MM.1S (cell line): ENCODE measurements at regions not wholly inside any gene's neighbourhood (a gene's known extent, or its start where the extent isn't known, plus 50 kb on each side); places are given as distances from the start of the nearest gene placed in this dataset.

Experiments used
- DNase-seq: peaks from one replicate; pipeline ENCODE4 v3.0.0-alpha.2; 2015
- H2AFZ ChIP-seq: fragments of 300-600 bp; sonication (generic); 2 replicates; pipeline ENCODE4 v1.6.0; 2016; ENCODE audit warnings: antibody characterized with exemption, low read length
- H3F3A ChIP-seq: fragments of 300-600 bp; sonication (generic); 2 replicates; pipeline ENCODE4 v1.6.1; 2016; ENCODE audit warnings: mild to moderate bottlenecking, antibody characterized with exemption, low read length, moderate library complexity, mixed read lengths; ENCODE audit not compliant: insufficient read depth
- H3K27ac ChIP-seq: fragments of 300-600 bp; sonication (generic); 2 replicates; pipeline ENCODE4 v1.5.1; 2016; ENCODE audit warnings: mild to moderate bottlenecking, low read length
- H3K27me3 ChIP-seq: fragments of 300-600 bp; sonication (generic); replicated peaks from 2 replicates; pipeline ENCODE4 v1.6.0; 2016; ENCODE audit warnings: low read length; ENCODE audit not compliant: insufficient read depth
- H3K36me3 ChIP-seq: fragments of 300-600 bp; sonication (generic); replicated peaks from 2 replicates; pipeline ENCODE4 v1.6.1; 2016; ENCODE audit warnings: mild to moderate bottlenecking, low read length, mixed read lengths; ENCODE audit not compliant: insufficient read depth
- H3K4me1 ChIP-seq: fragments of 300-600 bp; sonication (generic); 2 replicates; pipeline ENCODE4 v1.6.1; 2016; ENCODE audit warnings: low read length, mixed read lengths
- H3K4me2 ChIP-seq: fragments of 300-600 bp; sonication (generic); 2 replicates; pipeline ENCODE4 v1.6.0; 2016; ENCODE audit warnings: low read depth, low read length
- H3K4me3 ChIP-seq: fragments of 300-600 bp; sonication (generic); 2 replicates; pipeline ENCODE4 v1.5.1; 2016; ENCODE audit warnings: low read length, mixed read lengths
- H3K79me2 ChIP-seq: fragments of 300-600 bp; sonication (generic); 2 replicates; pipeline ENCODE4 v1.6.1; 2016; ENCODE audit warnings: mixed run types, low read length, mixed read lengths
- H3K9ac ChIP-seq: fragments of 300-600 bp; sonication (generic); 2 replicates; pipeline ENCODE4 v1.6.1; 2016; ENCODE audit warnings: low read length, mixed read lengths
- H3K9me2 ChIP-seq: fragments of 300-600 bp; sonication (generic); replicated peaks from 2 replicates; pipeline ENCODE4 v1.6.1; 2016; ENCODE audit warnings: mild to moderate bottlenecking, low read length, mixed read lengths; ENCODE audit not compliant: insufficient read depth
- H3K9me3 ChIP-seq: fragments of 300-600 bp; sonication (generic); replicated peaks from 2 replicates; pipeline ENCODE4 v1.6.1; 2016; ENCODE audit warnings: mild to moderate bottlenecking, low read length, mixed read lengths; ENCODE audit not compliant: insufficient read depth
- H4K20me1 ChIP-seq: fragments of 300-600 bp; sonication (generic); 2 replicates; pipeline ENCODE4 v1.6.1; 2016; ENCODE audit warnings: mild to moderate bottlenecking, low read length, moderate library complexity, mixed read lengths; ENCODE audit not compliant: insufficient read depth
- CTCF ChIP-seq: fragments of 300-600 bp; sonication (generic); IDR thresholded peaks from 2 replicates; pipeline ENCODE4 v1.5.1; 2016; ENCODE audit warnings: antibody characterized with exemption, low read length, mixed read lengths
- EZH2 ChIP-seq: fragments of 300-600 bp; sonication (generic); optimal IDR thresholded peaks from 2 replicates; pipeline ENCODE3; 2017; ENCODE audit warnings: low read depth, mild to moderate bottlenecking, antibody characterized with exemption, low read length, mixed read lengths
- EZH2phosphoT487 ChIP-seq: fragments of 300-600 bp; sonication (generic); IDR thresholded peaks from 2 replicates; pipeline ENCODE4 v1.6.1; 2018; ENCODE audit warnings: antibody characterized with exemption, low read length

- no peak for TF ChIP-seq EZH2phosphoT487
- TF ChIP-seq EZH2 = no peak
- no peaks in the 10 kb centered on the region for H4K20me1 ChIP-seq
- H3K4me2 ChIP-seq = no peak overlapping the region
Observed at GRCh38 chr16:7246578-7246977, 86.1 kb upstream of the RBFOX1 start.

GRCh38 chr16:7239547-7239946 lies 93.1 kb upstream of the RBFOX1 start:
- Histone ChIP-seq H3K4me1 (no peaks in the 10 kb centered on the region), H3K4me2 (no peak overlapping the region), H4K20me1 (no peaks in the 10 kb centered on the region), H3K9me3 (no peaks in the 10 kb centered on the region), H3F3A (no peaks in the 10 kb centered on the region), H2AFZ (no peak overlapping the region), H3K9ac (no peak overlapping the region), H3K79me2 (no peaks in the 10 kb centered on the region), H3K36me3 (no peaks in the 10 kb centered on the region), H3K27ac (no peak overlapping the region), H3K27me3 (no peaks in the 10 kb centered on the region), H3K9me2 (no peaks in the 10 kb centered on the region), H3K4me3 (no peak overlapping the region)
- DNase-seq = no peak
- TF ChIP-seq EZH2phosphoT487 (no peak), CTCF (no peak), EZH2 (no peak)

More at GRCh38 chr16:7246578-7246977, 86.1 kb upstream of the RBFOX1 start:
- Histone ChIP-seq H3K9me3 (no peaks in the 10 kb centered on the region), H3K27me3 (no peaks in the 10 kb centered on the region), H3K4me3 (no peak overlapping the region), H3K9me2 (no peaks in the 10 kb centered on the region), H3K27ac (no peak overlapping the region), H2AFZ (no peak overlapping the region), H3K4me1 (no peaks in the 10 kb centered on the region), H3K36me3 (no peaks in the 10 kb centered on the region), H3K9ac (no peak overlapping the region), H3F3A (no peaks in the 10 kb centered on the region), H3K79me2 (no peaks in the 10 kb centered on the region)
- DNase-seq = no peak

- Histone ChIP-seq H3F3A (no peaks in the 10 kb centered on the region), H3K4me2 (no peak overlapping the region), H3K36me3 (no peaks in the 10 kb centered on the region), H3K9me2 (no peaks in the 10 kb centered on the region), H4K20me1 (no peaks in the 10 kb centered on the region), H3K4me1 (no peaks in the 10 kb centered on the region), H3K4me3 (no peak overlapping the region), H3K79me2 (no peaks in the 10 kb centered on the region), H3K27me3 (no peaks in the 10 kb centered on the region), H3K9me3 (no peaks in the 10 kb centered on the region), H3K27ac (no peak overlapping the region), H3K9ac (no peak overlapping the region), H2AFZ (no peak overlapping the region)
- no peak for TF ChIP-seq EZH2
- TF ChIP-seq CTCF = no peak
- no peak for TF ChIP-seq EZH2phosphoT487
- no peak for DNase-seq
Observed at GRCh38 chr16:7236824-7237410, 95.7 kb upstream of the RBFOX1 start.

- H2AFZ ChIP-seq = no peak overlapping the region
- H3K27ac ChIP-seq = no peak overlapping the region
- H3K79me2 ChIP-seq = no peaks in the 10 kb centered on the region
- no peak overlapping the region for H3K4me2 ChIP-seq
- H3K9me3 ChIP-seq = no peaks in the 10 kb centered on the region
- H3K27me3 ChIP-seq = no peaks in the 10 kb centered on the region
- no peak overlapping the region for H3K4me3 ChIP-seq
- TF ChIP-seq EZH2 (no peak), EZH2phosphoT487 (no peak), CTCF (no peak)
- no peaks in the 10 kb centered on the region for H3K4me1 ChIP-seq
- H4K20me1 ChIP-seq = no peaks in the 10 kb centered on the region
- H3K9me2 ChIP-seq = no peaks in the 10 kb centered on the region
- no peak for DNase-seq
- H3K9ac ChIP-seq = no peak overlapping the region
- H3F3A ChIP-seq = no peaks in the 10 kb centered on the region
- H3K36me3 ChIP-seq = no peaks in the 10 kb centered on the region
Observed at GRCh38 chr16:7233975-7234374, 98.7 kb upstream of the RBFOX1 start.
